Left ventricle myocardium inferior (tissue), 1 donor: ENCODE measurements at regions not wholly inside any gene's neighbourhood (a gene's known extent, or its start where the extent isn't known, plus 50 kb on each side); places are given as distances from the start of the nearest gene placed in this dataset.
"Not testable (repeated sequence)": the region's sequence is repeated elsewhere in the genome, so short reads cannot be mapped to it uniquely, and the experiment has no call there.

ENCODE experiments used
- DNase-seq: peaks from one replicate; pipeline ENCODE4 v3.0.0-alpha.2; 2020
- H3K27ac ChIP-seq: fragments of 200-600 bp; replicated peaks from 2 replicates; pipeline ENCODE4 v1.8.0; 2021
- H3K27me3 ChIP-seq: fragments of 200-600 bp; 2 replicates; pipeline ENCODE4 v1.8.0; 2021; ENCODE audit warnings: low read depth
- H3K36me3 ChIP-seq: fragments of 200-600 bp; 2 replicates; pipeline ENCODE4 v1.8.0; 2021
- H3K4me1 ChIP-seq: fragments of 200-600 bp; 2 replicates; pipeline ENCODE4 v1.8.0; 2021
- H3K4me3 ChIP-seq: fragments of 200-600 bp; 2 replicates; pipeline ENCODE4 v1.8.0; 2021; ENCODE audit warnings: mild to moderate bottlenecking, moderate library complexity
- H3K9me3 ChIP-seq: fragments of 200-600 bp; replicated peaks from 2 replicates; pipeline ENCODE4 v1.8.0; 2021
- CTCF ChIP-seq: fragments of 200-600 bp; IDR thresholded peaks from 2 replicates; pipeline ENCODE4 v1.8.0; 2021; ENCODE audit warnings: antibody characterized with exemption, mild to moderate bottlenecking, borderline replicate concordance
- intact Hi-C: fragments of 100-400 bp; cut with micrococcal nuclease; formaldehyde crosslinking; loops from one replicate; pipeline ENCODE4 v1.11.0; 2022
- donor health status: DM: no; HTN: yes; CAD: no; lungs with severe emphysema.

DNA sequence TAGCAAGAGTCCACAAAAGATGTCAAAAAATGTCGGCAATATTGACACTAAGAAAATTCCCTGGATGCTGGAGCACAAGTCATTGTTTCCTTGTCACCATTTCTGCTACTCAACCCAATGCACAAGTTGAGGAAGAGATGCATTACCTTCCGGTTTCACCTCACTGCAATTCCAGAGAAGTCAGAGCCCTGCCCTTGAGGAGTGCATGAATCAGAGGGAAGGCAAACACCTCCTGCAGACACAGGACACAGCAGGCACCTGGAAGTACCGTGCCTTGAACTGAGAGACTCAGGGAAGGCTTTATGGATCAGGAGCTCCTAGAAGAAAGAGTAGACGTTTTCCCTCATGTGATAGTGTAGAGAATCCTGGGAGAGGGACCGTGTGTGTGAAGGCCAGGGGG is 62.7 kb upstream of the ARL4C start:
- TF ChIP-seq CTCF = no peak
- Histone ChIP-seq H3K27ac (no peak overlapping the region), H3K36me3 (no peaks in the 10 kb centered on the region), H3K4me3 (no peak overlapping the region), H3K9me3 (peaks cover 8% of the 10 kb centered on the region), H3K27me3 (no peaks in the 10 kb centered on the region), H3K4me1 (no peaks in the 10 kb centered on the region)
- intact Hi-C loops = no loop called here
- DNase-seq = no peak

DNA sequence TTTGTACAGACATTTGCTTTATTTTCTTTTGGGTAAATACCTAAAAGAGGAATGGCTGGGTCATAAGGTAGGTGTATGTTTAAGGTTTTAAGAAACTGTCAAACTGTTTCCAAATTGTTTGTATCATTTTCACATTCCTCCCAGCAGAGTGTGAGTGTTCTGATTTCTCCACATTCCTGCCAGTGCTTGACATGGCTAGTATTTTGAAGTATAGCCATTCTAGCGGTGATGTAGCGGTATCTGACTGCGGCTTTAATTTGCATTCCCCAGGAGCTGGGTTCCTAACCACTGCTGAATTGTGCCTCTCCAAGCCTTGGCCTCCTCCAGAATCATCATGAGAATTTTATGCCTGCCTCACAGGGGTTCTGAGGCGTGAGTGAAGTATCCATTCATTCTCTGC is 61.8 kb upstream of the ARL4C start:
- intact Hi-C loops = no loop called here
- DNase-seq = no peak
- no peaks in the 10 kb centered on the region for H3K27me3 ChIP-seq

GRCh38 chr2:234556848-234557573 is 60.1 kb upstream of the ARL4C start:
- TF ChIP-seq CTCF = no peak
- H3K27me3 ChIP-seq = no peaks in the 10 kb centered on the region
- H3K27ac ChIP-seq = no peak overlapping the region
- H3K4me3 ChIP-seq = no peak overlapping the region
- intact Hi-C loops = no loop called here
- no peaks in the 10 kb centered on the region for H3K36me3 ChIP-seq
- peaks cover 8% of the 10 kb centered on the region for H3K9me3 ChIP-seq
- no peak for DNase-seq
- H3K4me1 ChIP-seq = no peaks in the 10 kb centered on the region

More for the DNA sequence above, 61.8 kb upstream of the ARL4C start:
- no peaks in the 10 kb centered on the region for H3K36me3 ChIP-seq
- TF ChIP-seq CTCF = no peak
- no peak overlapping the region for H3K27ac ChIP-seq
- H3K9me3 ChIP-seq = peaks cover 8% of the 10 kb centered on the region
- H3K4me3 ChIP-seq = no peak overlapping the region
- no peaks in the 10 kb centered on the region for H3K4me1 ChIP-seq

- no peak for TF ChIP-seq CTCF
- intact Hi-C loops = no loop called here
- Histone ChIP-seq H3K4me1 (peaks cover 1% of the 10 kb centered on the region), H3K9me3 (no peaks in the 10 kb centered on the region), H3K36me3 (no peaks in the 10 kb centered on the region), H3K4me3 (no peak overlapping the region), H3K27me3 (no peaks in the 10 kb centered on the region), H3K27ac (no peak overlapping the region)
- no peak for DNase-seq
Observed at GRCh38 chr2:234555616-234556249, 58.9 kb upstream of the ARL4C start.

DNA sequence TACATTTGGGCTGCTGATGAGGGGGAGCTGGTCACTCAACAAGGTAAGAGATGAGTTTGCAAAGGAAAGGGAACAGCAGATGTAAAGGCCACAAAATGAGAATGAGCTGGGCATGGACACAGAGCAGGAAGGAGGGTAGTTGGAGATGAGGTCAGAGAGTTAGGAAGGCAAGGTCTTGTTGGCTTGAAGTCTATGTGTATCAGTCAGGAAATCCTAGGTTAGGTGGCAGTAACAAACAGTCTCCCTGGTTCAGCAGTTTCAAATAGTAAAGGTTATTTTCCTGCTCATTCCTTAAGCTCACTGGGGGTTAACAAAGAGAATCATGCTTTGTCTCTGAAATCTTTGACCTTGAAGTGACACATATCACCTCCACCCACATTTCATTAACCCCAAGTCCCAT is 58.3 kb upstream of the ARL4C start:
- no peak overlapping the region for H3K4me3 ChIP-seq
- no peak for DNase-seq
- H3K4me1 ChIP-seq = peaks cover 3% of the 10 kb centered on the region
- no peak for TF ChIP-seq CTCF
- no peaks in the 10 kb centered on the region for H3K36me3 ChIP-seq
- no peak overlapping the region for H3K27ac ChIP-seq
- peaks cover 3% of the 10 kb centered on the region for H3K27me3 ChIP-seq
- intact Hi-C loops = no loop called here
- H3K9me3 ChIP-seq = no peaks in the 10 kb centered on the region

- not testable (repeated sequence) for H3K36me3 ChIP-seq, DNase-seq
- intact Hi-C loops = loop anchor here (5.0 kb wide), 1 partner anchor 564 kb away; no protein-coding TSS in a partner anchor
Observed at GRCh38 chr2:234553223-234553622, 56.3 kb upstream of the ARL4C start.

More at GRCh38 chr2:234553223-234553622, 56.3 kb upstream of the ARL4C start:
- not testable (repeated sequence) for H3K4me1 ChIP-seq, H3K4me3 ChIP-seq, H3K27ac ChIP-seq, H3K9me3 ChIP-seq
- H3K27me3 ChIP-seq = peaks cover 21% of the 10 kb centered on the region
